ENCODE measurements at regions not wholly inside any gene's neighbourhood (a gene's known extent, or its start where the extent isn't known, plus 50 kb on each side); places are given as distances from the start of the nearest gene placed in this dataset.

DNA sequence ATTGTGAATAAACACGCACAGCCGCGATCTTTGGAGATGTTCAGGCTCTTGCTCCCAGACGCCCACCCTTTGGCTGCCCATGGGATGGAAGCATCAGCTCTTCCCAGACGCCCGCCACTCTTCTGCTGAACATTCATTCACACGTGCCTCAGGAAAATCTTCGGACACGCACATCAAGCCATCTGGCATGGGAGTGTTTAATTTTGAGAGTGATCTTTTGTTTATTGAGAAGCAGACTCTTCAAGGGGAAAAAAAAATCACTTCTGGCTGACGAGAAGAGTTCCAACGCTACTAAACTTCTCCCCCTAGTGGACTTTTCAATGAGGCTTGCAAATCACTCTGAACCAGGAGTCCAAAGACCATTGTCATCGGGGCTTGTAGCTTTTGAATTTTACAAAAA is 62.0 kb upstream of the NUDT7 start:
- Histone ChIP-seq H3K36me3 (replicated peaks in 1 of 2; ENCODE audit: control insufficient read depth in 1 of 2, insufficient read depth in 2 of 2, low read length in 2 of 2) (no peaks in the 10 kb centered on the region), H3K27ac (ENCODE audit: extremely low read length, insufficient read depth, low read length) (no peak overlapping the region), H2AFZ (ENCODE audit: low read length) (no peak overlapping the region), H3K27me3 (ENCODE audit: control insufficient read depth in 1 of 2, insufficient read depth in 2 of 2, low read length in 2 of 2) (peaks cover 0 to 6% of the 10 kb centered on the region in 2 experiments; a peak in 1 of 5 replicates), H3K9ac (ENCODE audit: insufficient read depth, low read depth, low read length) (no peak overlapping the region), H3K4me1 (ENCODE audit: insufficient read depth, low read length) (no peaks in the 10 kb centered on the region), H3K79me2 (ENCODE audit: insufficient read depth, low read length) (no peaks in the 10 kb centered on the region), H4K20me1 (ENCODE audit: insufficient read depth, low read length) (no peaks in the 10 kb centered on the region), H3K4me3 (replicated peaks in 1 of 3; ENCODE audit: insufficient read depth in 1 of 3, low read depth in 2 of 3, low read length in 3 of 3) (no peak overlapping the region), H3K9me3 (ENCODE audit: low read length) (0 out of 2 replicates have a peak, but pooled peaks cover 5% of the 10 kb centered on the region), H3K4me2 (ENCODE audit: low read depth, low read length) (no peak overlapping the region)
- no TSS peak for BruUV-seq (replicated peaks)
- ChIA-PET CTCF (ENCODE audit: low intra/inter-chr PET ratio, low total read pairs) (interaction anchor here (2.0 to 2.5 kb wide), 2 partner anchors 60 to 424 kb away, joined by 8 to 23 read pairs; no protein-coding TSS in a partner anchor), POLR2A (no interaction called here)
- in situ Hi-C loops (cut with HindIII; ENCODE audit: extremely low pct_ligation_motif_present, low pct_unique_long_range_greater_than_20kb) = loop anchor here (5.0 kb wide), 1 partner anchor 428 kb away; no protein-coding TSS in a partner anchor
- peak; percentile 35 for DNase-seq (ENCODE audit: low spot score)
- intact Hi-C loops (cut with micrococcal nuclease; ENCODE audit: unreplicated experiment) = loop anchor here (1.0 to 2.0 kb wide), 2 partner anchors 62 to 424 kb away; no protein-coding TSS in a partner anchor
- 10% methylated on average over 12 of the region's 12 CpGs for WGBS (ENCODE audit: low lambda C conversion rate)
- peak; percentile 84 for ATAC-seq
- FAIRE-seq = peak; percentile 61
- TF ChIP-seq, protein P1, sequence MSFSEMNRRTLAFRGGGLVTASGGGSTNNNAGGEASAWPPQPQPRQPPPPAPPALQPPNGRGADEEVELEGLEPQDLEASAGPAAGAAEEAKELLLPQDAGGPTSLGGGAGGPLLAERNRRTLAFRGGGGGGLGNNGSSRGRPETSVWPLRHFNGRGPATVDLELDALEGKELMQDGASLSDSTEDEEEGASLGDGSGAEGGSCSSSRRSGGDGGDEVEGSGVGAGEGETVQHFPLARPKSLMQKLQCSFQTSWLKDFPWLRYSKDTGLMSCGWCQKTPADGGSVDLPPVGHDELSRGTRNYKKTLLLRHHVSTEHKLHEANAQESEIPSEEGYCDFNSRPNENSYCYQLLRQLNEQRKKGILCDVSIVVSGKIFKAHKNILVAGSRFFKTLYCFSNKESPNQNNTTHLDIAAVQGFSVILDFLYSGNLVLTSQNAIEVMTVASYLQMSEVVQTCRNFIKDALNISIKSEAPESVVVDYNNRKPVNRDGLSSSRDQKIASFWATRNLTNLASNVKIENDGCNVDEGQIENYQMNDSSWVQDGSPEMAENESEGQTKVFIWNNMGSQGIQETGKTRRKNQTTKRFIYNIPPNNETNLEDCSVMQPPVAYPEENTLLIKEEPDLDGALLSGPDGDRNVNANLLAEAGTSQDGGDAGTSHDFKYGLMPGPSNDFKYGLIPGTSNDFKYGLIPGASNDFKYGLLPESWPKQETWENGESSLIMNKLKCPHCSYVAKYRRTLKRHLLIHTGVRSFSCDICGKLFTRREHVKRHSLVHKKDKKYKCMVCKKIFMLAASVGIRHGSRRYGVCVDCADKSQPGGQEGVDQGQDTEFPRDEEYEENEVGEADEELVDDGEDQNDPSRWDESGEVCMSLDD (CRISPR knock-in tag; IDR thresholded peaks at IDR 0.05; ENCODE audit: borderline replicate concordance) = no peak
- no peak for TF ChIP-seq ZFY (CRISPR knock-in tag; IDR thresholded peaks at IDR 0.05)
- TF ChIP-seq, protein P2, sequence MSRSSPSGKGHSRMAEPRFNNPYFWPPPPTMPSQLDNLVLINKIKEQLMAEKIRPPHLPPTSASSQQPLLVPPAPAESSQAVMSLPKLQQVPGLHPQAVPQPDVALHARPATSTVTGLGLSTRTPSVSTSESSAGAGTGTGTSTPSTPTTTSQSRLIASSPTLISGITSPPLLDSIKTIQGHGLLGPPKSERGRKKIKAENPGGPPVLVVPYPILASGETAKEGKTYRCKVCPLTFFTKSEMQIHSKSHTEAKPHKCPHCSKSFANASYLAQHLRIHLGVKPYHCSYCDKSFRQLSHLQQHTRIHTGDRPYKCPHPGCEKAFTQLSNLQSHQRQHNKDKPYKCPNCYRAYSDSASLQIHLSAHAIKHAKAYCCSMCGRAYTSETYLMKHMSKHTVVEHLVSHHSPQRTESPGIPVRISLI (CRISPR knock-in tag; IDR thresholded peaks at IDR 0.05; ENCODE audit: borderline replicate concordance) = peak; percentile 62; the same call in 1 of the 2 replicates
- TF ChIP-seq SMC3 (IDR thresholded peaks at IDR 0.05; ENCODE audit: low read length) = peak; percentile 64
- no peak for TF ChIP-seq KAT8 (CRISPR knock-in tag; IDR thresholded peaks at IDR 0.05)
- peak; percentile 56 for TF ChIP-seq STAG1 (CRISPR knock-in tag; IDR thresholded peaks at IDR 0.05)
- no peak for TF ChIP-seq GATAD2A (CRISPR knock-in tag; IDR thresholded peaks at IDR 0.05)
- TF ChIP-seq, protein P3, sequence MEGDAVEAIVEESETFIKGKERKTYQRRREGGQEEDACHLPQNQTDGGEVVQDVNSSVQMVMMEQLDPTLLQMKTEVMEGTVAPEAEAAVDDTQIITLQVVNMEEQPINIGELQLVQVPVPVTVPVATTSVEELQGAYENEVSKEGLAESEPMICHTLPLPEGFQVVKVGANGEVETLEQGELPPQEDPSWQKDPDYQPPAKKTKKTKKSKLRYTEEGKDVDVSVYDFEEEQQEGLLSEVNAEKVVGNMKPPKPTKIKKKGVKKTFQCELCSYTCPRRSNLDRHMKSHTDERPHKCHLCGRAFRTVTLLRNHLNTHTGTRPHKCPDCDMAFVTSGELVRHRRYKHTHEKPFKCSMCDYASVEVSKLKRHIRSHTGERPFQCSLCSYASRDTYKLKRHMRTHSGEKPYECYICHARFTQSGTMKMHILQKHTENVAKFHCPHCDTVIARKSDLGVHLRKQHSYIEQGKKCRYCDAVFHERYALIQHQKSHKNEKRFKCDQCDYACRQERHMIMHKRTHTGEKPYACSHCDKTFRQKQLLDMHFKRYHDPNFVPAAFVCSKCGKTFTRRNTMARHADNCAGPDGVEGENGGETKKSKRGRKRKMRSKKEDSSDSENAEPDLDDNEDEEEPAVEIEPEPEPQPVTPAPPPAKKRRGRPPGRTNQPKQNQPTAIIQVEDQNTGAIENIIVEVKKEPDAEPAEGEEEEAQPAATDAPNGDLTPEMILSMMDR (CRISPR knock-in tag; IDR thresholded peaks at IDR 0.05) = peak; percentile 63
- TF ChIP-seq HNF4G (IDR thresholded peaks at IDR 0.05; ENCODE audit: borderline replicate concordance, low read depth, low read length) = peak; percentile 24; the same call in 1 of the 2 replicates
- no peak for TF ChIP-seq HNF4G (CRISPR knock-in tag; IDR thresholded peaks at IDR 0.05; ENCODE audit: borderline replicate concordance, low read depth)
- no peak for TF ChIP-seq ZNF484 (CRISPR knock-in tag; IDR thresholded peaks at IDR 0.05; ENCODE audit: borderline replicate concordance, low read depth)
- peak; percentile 62 for TF ChIP-seq HNF4A (CRISPR knock-in tag; IDR thresholded peaks at IDR 0.05)
- TF ChIP-seq, protein P4, sequence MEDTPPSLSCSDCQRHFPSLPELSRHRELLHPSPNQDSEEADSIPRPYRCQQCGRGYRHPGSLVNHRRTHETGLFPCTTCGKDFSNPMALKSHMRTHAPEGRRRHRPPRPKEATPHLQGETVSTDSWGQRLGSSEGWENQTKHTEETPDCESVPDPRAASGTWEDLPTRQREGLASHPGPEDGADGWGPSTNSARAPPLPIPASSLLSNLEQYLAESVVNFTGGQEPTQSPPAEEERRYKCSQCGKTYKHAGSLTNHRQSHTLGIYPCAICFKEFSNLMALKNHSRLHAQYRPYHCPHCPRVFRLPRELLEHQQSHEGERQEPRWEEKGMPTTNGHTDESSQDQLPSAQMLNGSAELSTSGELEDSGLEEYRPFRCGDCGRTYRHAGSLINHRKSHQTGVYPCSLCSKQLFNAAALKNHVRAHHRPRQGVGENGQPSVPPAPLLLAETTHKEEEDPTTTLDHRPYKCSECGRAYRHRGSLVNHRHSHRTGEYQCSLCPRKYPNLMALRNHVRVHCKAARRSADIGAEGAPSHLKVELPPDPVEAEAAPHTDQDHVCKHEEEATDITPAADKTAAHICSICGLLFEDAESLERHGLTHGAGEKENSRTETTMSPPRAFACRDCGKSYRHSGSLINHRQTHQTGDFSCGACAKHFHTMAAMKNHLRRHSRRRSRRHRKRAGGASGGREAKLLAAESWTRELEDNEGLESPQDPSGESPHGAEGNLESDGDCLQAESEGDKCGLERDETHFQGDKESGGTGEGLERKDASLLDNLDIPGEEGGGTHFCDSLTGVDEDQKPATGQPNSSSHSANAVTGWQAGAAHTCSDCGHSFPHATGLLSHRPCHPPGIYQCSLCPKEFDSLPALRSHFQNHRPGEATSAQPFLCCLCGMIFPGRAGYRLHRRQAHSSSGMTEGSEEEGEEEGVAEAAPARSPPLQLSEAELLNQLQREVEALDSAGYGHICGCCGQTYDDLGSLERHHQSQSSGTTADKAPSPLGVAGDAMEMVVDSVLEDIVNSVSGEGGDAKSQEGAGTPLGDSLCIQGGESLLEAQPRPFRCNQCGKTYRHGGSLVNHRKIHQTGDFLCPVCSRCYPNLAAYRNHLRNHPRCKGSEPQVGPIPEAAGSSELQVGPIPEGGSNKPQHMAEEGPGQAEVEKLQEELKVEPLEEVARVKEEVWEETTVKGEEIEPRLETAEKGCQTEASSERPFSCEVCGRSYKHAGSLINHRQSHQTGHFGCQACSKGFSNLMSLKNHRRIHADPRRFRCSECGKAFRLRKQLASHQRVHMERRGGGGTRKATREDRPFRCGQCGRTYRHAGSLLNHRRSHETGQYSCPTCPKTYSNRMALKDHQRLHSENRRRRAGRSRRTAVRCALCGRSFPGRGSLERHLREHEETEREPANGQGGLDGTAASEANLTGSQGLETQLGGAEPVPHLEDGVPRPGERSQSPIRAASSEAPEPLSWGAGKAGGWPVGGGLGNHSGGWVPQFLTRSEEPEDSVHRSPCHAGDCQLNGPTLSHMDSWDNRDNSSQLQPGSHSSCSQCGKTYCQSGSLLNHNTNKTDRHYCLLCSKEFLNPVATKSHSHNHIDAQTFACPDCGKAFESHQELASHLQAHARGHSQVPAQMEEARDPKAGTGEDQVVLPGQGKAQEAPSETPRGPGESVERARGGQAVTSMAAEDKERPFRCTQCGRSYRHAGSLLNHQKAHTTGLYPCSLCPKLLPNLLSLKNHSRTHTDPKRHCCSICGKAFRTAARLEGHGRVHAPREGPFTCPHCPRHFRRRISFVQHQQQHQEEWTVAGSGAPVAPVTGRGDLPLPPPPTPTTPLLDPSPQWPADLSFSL (CRISPR knock-in tag; IDR thresholded peaks at IDR 0.05) = 0 out of 2 replicates have a peak, but pooled peaks have one; percentile 25

All from HepG2 (cell line).